ENCODE measurements at regions not wholly inside any gene's neighbourhood (a gene's known extent, or its start where the extent isn't known, plus 50 kb on each side); places are given as distances from the start of the nearest gene placed in this dataset.

DNA sequence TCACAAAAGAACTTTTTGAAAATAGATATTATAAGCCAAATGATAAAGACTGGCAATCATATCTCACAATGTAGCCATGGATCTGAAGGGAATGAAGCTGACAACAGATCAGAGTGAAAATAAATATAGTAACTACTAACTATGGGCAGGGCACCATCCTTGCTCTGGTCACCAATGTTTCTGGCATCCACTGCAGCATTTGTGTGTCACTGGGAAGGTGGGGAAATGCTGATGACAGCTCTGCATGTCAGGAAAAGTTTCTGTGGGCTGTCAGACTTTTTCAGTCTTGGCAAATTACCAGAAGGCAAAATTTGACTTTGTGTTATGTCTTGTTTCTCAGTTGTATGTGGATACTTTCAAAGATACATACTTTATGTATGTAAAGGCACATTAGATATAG lies 195.6 kb downstream of the ZNF326 start:
- DNase-seq, result no peak

DNA sequence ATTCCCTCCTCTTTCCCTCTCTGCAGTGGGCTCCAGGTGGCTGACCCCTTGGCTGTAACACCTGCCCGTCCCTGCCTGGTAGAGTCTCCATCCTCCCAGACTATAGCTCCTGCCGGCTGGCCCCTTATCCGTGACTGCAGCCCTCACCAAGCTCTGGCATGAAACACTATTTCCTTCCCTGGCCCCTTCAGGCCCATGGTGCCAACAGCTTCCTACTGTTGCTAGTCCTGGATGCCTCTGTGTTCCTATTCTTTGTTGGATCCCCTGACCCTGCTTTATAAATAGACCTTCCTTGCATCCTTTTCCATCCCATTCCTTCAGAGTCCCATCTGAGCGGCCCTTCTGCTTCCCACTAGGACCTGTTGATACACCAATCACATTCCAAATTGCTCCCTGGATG lies 195.0 kb downstream of the ZNF326 start:
- no peak for DNase-seq

DNA sequence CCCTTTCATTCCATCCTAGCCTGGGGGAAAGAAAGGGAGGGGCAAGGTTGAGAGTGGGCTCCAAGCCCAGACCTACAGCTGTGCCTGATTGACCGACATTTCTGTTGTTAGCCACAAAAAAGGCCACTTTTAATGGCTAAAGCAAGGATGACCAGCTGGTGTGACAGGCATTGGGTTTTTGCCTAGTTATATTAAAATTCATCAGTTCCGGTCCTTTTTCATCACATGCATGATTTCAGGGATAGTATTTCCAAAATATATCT lies 192.3 kb downstream of the ZNF326 start:
- DNase-seq, result no peak

DNA sequence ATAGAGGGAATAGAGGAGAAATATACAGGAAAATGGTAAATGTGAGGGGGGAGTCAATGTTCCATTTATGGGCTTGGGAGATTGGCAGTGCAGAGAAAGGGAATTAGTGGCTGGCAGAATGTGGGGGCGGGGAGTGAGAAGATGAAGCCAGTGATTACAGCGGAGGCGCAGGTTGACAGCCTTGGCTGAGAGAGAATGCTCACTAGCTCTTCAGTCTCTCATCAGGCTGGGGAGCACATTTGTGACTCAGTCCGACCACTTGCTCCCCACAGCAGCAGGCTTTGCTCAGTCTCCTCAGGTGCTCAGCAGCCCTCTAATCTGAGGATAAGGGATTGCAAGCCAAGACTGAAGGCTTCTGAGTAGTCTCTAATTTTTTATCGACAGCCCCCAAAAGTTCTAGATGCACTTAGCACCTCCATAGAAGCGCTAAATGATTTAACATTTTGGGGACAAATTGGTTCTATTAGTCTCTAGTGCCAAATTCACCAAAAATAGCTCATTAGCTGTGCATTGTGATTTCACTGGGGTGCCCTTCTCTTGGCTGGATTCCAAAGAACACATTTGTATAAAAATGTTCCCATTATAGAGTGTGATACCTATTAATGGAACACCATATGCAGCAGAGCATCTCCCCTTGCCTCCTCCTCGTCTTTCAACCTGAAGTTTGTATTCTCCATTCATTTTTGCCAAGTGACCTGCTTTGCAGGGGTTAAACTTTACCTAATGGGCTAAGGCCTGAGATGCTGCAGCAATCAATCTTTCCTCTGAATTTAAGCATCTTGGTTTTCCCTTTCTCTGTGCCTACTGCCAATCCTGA lies 191.8 kb downstream of the ZNF326 start:
- DNase-seq, result no peak

DNA sequence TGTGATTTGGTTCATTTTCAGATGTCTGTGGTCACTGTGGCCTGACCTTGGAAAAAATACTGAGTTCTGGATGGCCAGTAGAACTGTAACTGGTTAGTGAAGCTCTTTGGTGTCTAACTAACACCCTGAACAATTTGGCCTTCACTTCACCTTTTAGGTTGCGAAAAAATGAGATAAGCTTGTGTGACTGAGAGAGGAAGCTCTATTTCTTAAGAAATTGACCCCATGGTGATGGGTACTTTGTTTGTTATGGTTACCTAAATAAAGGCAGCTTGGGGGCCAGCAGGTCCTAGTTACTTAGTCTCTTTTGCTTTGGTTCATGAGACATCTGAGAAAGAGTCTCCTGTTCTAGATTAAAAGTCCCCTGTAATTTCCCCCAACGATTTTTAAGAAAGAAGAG lies 181.6 kb downstream of the ZNF326 start:
- no peak for DNase-seq

DNA sequence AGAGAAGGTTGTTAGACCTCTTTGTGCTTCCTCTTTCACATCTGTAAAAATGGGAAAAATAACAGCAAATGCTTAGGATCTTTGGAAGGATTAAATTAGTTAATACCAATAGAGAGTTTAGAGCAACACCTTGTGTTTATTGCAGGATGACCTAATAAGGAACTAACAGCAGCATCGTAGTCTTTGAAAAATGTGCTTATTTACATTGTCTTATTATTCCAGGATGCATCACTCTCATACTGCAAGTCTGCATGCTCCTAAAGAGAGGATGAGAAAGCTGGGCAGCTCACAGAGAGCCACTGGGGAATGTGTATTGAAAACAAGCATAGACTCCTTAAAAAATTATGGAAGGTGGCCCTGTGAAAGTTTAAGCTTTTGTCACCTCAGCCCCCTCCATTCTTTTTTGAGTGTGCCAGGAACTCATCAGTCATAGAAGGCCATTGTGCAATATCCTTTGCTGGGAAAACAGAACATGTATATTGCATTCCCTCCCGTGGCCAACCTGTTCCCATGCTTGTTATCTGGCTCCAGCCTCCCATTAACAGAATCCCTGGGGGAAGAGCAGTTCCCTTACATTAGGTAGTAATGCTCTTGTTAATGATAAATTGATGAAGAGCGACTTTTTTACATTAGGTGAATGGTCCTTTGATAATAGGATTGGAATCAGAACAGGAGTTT lies 180.7 kb downstream of the ZNF326 start:
- DNase-seq, result no peak

DNA sequence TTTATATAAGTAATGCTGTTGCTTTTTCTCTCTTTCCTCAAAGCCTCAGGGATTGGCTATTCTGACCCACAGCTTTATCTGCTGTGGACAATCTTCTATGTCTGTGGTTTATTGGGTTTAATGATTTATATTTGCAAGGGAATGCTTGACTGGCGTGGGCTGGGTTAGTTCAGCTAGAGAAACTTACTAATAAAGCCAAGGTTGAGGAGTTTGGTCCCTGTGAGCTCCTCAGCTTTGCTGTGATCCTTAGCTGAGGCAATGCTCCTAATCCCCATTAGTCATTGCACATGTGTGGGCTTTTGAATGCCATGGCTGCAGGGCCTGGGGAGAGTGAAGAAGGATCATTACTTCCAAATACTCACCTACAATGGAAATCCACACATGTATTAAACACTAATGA lies 179.3 kb downstream of the ZNF326 start:
- no peak for DNase-seq

DNA sequence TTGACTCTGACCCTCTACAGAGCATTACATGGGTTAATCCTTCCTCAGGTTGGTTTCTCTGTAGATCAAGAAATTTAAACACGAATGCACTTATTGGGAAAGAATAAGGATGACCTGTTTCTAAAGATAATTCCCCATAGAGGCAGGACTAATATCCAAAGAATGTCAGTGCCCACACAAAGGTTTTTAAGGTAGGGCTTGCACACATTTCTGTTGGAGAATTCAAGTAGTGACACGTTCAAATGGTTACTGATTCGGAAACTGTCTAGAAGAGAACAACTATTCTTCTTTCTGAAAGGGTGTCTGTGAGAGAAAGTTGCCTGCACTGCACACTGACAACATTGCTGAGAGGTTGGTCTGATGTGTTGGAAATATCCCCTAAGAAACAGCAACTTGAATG lies 167.3 kb downstream of the ZNF326 start:
- DNase-seq, result no peak

DNA sequence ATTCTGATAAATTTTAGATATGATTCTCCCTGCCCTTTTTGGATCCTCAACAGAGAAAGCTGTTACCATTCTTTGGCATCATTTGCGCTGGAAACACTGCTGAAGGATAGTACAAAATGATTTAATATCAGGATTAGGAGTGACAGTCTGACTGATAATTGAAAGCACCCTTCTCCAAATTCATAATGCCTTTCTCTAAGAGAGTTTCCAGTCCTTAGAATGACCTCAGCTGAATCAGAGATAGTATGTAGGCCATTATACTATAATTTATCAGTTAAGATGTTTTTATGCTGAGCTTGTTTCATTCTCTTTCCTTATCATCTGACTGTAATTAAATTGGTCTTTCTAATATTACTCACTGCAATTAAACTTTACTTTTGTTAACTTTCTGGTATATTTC lies 166.7 kb downstream of the ZNF326 start:
- DNase-seq, result no peak

DNA sequence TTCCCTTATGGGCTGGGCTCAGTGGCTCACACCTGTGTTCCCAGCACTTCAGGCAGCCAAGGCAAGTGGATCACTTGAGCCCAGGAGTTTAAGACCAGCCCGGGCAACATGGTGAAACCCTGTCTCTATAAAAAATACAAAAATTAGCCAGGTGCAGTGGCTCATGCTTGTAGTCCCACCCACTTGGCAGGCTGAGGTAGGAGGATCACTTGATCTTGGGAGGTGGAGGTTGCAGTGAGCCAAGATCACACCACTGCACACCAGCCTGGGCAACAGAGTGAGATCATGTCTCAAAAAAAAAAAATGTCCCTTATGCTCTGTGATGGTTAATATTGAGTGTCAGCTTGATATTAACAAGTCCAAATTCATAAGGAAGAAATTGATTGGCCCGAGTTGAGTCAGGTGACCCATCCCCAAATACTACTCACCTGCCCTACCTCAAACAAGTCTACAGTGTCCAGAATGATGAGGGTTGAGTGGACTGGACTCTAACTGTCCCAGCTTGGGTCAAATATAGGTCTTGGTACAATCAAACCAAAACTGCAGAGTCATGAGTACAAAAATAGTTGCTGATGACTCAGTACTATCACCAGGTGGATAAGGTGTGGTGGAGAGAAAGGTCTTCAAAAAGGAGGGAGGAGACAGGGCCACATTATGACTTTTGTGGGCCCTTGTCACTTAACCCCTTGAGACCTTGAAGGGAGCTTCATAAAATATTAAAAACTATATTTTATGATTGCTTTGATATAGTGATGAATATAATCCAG lies 161.0 kb downstream of the ZNF326 start:
- DNase-seq, result no peak

DNA sequence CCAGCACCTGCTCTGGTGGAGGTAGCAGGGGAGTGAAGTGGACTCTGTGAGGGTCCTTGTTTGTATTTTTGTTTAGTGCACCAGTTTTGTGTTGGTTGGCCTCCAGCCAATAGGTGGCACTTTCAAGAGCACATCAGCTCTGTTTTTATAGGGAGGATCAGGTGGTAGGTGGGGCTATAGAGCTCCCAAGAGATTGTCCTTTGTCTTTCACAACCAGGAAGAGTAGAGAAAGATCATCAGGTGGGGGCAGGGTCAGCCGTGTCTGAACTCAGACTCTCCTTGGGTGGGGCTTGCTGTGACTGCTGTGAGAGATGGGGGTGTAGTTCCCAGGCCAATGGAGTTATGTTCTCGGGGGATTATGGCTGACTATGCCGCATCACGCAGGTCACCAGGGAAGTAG lies 159.8 kb downstream of the ZNF326 start:
- no peak for DNase-seq

DNA sequence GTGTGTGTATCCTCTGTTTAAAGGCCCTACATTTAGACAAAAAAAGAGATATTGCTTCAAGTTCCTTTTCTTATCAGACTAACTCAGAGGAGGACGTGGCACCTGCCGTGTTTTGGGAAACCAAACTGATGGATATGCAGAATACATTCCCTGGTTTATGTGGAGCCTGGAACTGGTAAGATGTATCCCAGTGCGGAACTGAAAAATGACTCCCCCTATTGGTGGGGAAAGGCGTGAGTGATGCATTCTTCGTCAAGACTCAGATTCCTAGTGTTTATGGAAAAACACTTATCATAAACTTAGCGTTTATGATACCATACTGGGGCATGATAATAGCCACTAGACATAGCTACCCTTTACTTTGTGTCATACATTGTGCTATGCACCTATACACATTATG lies 154.2 kb downstream of the ZNF326 start:
- no peak for DNase-seq

DNA sequence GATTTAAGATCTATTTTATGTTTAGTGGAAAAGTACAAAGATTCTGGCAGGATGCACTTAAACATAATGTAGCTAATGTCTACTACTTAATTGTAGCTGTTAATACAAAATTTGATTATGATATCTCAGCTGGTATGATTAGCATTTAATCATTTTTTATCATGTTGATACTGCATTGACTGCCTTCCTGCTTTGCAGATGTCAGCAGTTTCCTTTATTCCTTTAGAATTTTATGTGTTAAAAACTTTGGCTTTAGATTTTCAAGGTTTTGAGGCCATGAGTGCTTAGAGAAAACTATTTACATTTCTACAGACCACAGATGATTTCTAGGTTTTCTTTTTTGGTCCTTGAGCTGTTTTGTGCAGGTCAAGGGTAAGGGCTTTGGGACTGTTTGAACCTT lies 152.2 kb downstream of the ZNF326 start:
- no peak for DNase-seq

DNA sequence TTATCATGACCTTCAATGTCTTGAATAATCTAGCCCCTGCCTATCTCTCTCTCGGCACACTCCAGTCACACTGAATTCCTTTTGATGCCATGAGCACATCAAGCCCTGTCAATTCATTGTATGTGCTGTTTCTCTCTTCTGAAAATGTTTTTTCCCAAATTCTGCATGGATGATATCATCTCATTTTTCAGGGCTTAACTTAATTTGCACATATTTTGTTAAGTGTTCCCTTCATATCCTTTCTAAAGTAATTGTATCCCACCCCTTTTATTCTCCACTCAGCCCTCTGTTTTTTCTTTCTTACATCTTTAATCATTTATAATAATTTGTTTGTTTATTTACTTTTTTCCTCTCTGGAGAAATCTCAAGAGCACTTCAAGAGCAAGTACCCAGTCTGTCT lies 149.9 kb downstream of the ZNF326 start:
- DNase-seq, result no peak

DNA sequence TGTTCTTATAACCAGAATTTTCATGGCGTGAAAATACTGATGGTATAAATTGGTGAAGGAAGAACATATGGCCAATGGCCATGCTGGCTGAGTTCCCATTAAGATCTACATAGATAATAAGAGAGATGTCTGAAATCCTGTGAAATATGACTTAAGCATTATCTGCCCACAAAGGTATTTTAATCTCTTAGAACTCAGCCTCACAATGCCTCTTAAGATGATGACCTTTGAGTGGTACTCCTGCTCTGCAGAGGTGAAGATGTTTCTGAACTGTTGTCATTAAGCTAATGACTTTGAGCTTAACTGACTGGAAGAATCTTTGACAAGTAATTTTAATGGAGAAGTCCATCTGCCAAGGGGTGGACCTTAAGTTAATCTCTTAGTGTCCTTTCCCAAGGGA lies 148.7 kb downstream of the ZNF326 start:
- DNase-seq, result no peak

DNA sequence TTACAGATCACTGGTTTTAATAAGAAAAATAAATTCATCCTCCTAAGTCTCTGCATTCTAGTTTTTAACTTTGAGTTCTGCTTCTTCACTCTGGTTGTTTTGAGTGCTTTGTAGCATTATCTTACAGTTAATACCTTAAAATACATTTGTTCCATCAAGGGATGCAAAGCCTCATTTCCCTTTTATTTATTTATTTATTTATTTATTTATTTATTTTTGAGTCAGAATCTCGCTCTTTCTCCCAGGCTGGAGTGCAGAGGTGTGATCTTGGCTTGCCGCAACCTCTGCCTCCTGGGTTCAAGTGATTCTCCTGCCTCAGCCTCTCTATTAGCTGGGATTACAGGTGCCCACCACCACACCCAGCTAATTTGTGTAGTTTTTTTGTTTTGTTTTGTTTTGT lies 147.8 kb downstream of the ZNF326 start:
- no peak for DNase-seq

DNA sequence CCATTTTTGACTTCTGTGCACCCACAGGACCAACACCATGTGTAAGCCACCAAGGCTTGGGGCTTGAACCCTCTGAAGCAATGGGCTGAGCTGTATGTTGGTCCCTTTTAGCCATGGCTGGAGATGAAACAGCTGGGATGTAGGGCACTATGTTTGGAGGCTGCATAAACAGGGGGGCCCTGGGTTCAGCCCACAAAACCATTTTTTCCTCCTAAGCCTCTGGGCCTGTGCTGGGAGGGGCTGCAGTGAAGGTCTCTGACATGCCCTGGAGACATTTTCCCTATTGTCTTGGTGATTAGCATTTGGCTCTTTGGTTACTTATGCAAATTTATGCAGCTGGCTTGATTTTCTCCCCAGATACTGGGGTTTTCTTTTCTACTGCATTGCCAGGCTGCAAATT lies 144.9 kb downstream of the ZNF326 start:
- DNase-seq, result no peak

DNA sequence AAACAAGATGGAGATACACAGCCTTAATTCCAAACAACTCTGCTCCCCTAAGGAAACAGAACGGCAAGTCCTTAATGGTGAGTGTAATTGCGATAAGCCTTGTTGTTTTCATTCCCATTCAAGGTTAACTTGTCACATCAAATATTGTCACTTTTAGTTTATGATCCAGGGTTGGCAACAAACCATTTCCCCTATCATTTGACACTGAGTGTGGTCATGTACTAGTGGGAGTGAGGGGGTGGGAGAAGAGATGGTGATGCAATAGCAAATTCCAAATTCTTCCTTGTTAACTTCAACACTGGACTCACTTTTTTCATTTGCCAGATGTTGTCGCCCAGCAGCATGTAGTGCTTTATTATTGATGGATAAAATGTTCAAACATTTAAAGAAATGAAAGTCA lies 140.4 kb downstream of the ZNF326 start:
- no peak for DNase-seq

DNA sequence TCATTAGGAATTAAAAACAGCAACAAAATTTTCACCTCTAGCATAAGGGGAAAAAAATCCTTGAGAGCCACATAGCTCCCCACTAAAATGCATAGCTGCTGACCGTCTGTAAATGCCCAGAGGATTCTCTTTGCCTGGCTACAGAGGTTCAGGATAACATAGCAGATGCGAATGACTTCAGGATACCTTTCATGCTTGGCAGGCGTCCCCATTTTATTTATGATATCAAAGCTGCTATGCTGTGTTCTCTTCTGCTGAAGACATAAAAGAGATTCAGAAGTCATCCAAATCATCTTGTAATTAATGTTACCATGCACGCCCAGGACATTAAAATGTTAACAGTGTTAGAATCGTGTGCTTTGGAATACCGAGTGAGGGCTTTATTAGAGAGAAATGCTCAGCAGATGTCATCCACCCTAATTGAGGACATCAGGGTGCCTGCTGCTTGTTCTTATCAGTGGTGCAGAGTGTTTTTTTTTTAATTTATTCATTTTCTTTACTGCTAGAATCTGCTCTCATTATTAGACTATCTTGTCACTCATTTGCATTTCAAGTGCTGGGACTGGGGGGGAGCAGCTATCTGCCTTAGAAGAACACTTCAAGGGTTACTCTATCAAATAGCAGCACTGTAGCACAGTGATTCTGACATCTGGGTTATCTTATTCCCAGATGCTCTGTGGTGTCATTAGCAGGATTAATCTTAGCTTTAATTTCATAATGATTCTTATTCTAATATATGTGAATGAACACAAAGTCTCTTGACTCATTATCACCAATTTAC lies 139.5 kb downstream of the ZNF326 start:
- no peak for DNase-seq

DNA sequence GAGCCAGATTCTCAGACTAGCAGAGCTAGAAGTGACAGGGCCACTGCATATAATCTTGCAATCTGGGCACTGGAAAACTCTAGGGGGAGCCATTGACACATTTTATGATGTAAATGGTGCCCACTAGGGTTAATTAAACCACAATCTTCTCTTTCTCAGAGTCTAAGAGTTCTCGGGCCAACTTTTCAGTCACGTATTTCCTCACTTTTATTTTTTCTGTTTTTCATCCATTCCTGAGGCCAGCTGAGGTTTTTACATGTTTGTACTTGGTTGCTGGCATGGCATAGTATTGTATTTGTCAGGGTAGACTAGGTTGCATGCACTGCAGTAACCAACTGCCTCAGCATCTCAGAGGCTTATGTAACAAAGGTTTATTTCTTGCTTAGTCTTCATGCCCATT lies 138.2 kb downstream of the ZNF326 start:
- DNase-seq, result no peak

DNA sequence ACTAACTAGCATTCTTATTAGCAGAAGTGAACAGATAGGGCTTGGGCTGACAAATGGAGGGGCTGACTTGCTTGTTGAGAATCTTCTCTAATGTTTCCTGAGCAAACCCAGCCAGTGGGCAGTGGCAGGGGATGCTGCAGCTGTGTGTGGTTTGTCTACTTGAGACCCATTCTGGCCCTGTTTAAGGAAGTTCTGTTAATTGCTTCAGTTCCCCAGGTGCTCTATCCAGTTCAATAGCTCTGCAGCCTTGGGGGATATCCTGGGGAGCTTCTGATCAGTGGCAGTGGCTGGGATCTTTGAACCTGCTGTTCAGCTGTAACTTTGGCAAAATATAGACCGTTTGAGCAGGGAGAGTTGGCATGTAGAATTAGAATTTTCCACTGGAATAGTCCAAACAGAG lies 137.4 kb downstream of the ZNF326 start:
- no peak for DNase-seq

DNA sequence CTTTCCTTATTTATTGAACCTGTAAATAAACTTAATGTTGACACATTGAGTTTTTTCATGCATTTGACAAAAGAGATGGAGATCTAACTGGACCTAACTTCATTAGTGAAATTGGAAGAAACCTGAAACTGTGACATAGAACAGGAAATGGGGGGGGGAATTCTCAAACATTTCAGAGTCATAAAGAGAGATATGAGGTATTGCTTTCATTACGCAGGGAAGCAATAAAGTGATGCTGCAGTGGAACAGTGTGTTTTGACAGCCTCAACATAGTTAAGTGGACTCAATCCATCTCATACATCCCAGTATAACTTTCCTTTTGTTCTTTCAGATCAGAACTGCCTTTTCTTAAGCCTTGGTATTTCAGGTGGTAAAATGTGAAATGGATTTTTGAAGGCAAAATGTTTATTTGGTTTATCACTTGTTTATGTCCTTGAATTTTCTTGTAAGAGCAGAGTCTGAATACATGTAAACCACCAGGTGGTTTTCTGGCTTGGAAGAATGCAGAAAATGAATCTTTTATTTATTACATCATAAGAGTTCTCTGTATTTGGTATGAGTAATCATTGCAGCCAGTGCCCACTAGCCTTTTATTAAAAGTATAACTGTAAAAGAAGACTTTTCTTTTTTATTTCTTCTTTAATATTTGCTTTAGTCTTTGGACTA lies 132.5 kb downstream of the ZNF326 start:
- no peak for DNase-seq

DNA sequence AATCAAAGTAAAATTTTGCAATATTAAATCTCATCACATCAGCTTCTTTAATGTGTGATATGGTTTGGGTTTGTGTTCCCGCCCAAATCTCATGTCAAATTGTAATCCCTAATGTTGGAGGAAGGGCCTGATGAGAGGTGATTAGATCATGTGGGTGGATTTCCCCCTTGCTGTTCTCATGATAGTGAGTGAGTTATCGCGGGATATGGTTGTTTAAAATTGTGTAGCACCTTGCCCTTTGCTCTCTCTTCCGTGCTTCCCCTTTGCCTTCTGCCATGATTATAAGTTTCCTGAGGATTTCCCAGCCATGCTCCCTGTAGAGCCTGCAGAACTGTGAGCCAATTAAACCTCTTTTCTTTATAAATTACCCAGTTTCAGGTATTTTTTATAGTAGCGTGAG lies 131.9 kb downstream of the ZNF326 start:
- no peak for DNase-seq
